HG03139 (cell line): ENCODE measurements at regions not wholly inside any gene's neighbourhood (a gene's known extent, or its start where the extent isn't known, plus 50 kb on each side); places are given as distances from the start of the nearest gene placed in this dataset.
"Not testable (repeated sequence)": the region's sequence is repeated elsewhere in the genome, so short reads cannot be mapped to it uniquely, and the experiment has no call there.

ENCODE experiments used
- ATAC-seq: cut with Tn5 transposase; IDR thresholded peaks from one replicate; pipeline ENCODE4 v1.9.1; 2021; ENCODE audit not compliant: unreplicated experiment

DNA sequence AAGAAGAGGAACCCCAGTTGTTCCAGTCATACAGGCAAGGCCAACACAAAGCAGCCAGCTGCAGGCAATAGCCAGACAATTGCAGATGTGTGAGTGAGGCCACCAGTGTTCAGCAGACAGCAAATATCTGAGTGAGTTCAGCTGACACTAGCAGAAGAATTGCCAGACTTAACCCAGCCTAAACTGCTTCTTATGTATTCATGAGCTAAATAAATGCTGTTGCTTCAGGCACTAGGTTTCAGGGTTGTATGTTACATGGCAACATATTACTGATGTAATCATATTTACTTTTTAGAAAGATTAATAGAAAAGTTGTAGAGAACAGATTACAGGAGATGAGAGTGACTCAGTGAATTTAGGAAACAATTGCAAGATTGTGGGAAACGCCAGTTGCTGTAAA lies 129.8 kb upstream of the CHODL start:
- no peak for ATAC-seq

DNA sequence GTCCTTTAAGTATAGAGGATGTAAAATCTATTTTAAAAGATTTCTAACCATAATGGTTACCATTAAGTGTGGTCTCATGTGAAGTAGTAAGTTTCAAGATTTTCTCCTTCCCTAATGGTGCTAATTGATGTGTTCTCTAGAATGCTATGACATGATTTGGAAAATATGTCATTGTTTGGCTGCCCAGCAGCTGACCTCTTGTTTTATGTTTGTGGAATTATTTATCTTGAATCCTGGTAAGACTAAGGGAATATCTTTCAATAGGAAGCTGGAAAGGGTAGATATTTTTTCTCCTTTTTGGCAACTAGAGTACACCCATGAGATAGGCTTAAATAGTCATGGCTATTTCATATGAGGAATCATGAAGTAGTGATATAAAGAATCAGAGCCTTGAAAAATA lies 139.8 kb upstream of the CHODL start:
- no peak for ATAC-seq

- ATAC-seq, result not testable (repeated sequence)
Measured at GRCh38 chr21:18096413-18096812, 148.2 kb upstream of the CHODL start.

DNA sequence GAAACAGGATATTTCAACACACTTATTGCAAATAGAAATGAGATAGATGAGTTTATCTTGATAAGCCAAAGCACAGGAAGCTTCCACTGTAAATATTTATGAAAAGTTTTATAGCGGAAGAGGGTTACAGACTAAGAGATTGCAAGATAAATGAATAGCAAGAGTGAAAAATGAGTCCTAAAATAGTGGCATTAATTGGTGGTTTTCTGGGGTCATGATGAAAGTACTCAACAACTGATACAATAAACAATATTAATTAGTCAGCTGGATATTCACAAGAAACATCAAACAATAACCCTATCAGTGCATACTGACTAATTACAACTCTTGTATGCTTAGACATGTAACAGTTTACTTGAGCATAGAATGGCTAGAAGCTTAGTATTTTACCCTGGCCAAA lies 154.8 kb upstream of the CHODL start:
- no peak for ATAC-seq

DNA sequence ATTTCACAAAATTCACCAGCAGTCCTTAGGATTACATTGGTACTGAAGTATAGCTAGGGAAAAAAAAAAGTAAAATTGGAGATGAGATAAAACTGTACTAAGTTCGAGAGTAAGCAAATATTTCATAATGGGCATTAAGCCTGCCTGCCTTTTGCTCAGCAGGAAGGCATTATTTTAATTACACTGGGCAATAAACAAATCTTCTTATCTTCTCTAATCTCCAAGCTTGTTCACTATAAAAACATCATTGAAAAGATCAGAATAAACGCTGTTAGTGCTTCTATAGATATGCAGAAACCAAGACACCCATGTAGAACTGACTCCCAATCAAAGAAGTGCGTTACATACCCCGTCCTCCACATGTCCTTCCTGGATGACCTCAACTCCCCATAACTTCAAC lies 174.2 kb upstream of the CHODL start:
- no peak for ATAC-seq

DNA sequence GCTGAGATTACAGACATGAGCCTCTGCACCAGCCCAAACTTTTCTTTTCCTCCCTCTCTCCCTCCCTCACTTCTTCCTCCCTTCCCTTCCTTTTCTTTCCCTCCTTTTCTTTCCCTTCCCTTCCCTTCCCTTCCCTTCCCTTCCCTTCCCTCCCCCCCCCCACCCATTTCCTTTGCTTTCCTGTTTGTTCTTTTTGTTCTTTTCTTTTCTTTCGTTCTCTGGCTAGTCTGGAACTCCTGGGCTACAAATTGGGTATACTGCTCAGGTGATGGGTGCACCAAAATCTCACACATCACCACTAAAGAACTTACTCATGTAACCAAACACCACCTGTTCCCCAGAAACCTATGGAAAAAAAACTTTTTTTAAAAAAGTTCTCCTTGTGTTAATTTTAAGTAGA lies 174.8 kb upstream of the CHODL start:
- ATAC-seq, result no peak

- ATAC-seq, result no peak
Measured at GRCh38 chr21:18060402-18060801, 184.2 kb upstream of the CHODL start.

DNA sequence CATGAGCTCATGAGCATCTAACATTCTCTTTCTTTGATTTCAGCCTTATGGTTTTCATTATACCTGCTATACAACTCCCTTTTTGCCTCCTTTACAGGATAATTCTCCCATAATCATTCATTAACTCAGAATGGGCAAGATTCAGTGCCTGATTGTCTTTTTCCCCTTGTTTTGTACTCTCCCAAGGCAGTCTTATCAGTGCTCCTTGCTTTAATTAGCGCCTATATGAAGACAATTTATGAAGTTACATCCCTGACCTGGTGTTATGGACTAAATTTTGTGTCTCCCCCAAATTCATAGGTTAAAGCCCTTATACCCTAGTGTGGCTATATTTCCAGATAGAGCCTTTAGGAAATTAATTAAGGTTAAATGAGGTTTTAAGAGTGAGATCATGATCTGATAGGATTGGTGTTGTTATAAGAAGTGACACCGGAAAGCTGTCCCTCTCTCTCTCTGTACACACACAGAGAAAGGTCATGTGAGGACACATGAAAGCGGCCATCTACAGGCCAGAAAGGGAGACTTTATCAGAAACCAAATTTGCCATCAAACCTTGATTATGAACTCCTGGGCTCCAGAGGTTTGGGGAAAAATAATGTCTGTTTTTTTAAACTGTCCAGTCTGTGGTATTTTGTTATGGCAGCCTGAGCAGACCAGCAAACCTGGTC lies 185.8 kb upstream of the CHODL start:
- no peak for ATAC-seq

- no peak for ATAC-seq
Measured at GRCh38 chr21:18053151-18053550, 191.5 kb upstream of the CHODL start.

DNA sequence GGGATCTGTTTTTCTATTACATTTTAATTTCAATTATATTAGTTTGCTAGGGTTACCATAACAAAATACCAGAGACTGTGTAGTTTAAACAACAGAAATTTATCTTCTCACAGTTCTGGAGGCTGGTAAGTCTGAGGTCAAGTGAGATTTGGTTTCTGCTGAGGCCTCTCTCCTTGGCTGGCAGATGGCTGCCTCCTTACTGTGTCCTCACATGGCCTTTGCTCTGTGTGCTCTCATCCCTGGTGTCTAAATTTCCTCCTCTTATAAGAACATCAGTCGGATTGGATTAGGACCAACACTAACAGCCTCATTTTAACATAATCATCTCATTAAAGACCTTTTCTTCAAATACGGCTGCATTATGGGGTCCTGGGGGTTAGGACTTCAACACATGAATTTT lies 195.2 kb upstream of the CHODL start:
- no peak for ATAC-seq

GRCh38 chr21:18041012-18041411 lies 203.6 kb upstream of the CHODL start:
- ATAC-seq, result no peak

DNA sequence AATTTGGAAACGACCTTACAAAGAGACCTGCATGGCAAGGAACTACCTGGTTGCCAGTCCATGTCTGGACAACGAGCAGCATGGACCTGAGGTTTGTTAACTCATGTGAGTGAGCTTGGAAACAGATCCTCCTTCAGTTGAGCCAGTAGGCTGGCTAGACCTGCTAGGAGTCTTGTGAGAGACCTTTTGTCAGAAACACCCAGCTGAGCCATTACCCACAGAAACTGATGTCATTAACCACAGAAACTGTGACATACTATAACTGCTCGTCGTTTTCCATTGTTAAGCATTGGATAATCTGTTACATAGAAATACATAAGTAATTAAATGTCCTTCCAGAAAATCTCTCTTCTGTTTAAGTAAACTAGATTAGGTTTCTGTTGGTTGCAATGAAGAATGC lies 211.1 kb upstream of the C21orf91 start:
- ATAC-seq, result no peak

DNA sequence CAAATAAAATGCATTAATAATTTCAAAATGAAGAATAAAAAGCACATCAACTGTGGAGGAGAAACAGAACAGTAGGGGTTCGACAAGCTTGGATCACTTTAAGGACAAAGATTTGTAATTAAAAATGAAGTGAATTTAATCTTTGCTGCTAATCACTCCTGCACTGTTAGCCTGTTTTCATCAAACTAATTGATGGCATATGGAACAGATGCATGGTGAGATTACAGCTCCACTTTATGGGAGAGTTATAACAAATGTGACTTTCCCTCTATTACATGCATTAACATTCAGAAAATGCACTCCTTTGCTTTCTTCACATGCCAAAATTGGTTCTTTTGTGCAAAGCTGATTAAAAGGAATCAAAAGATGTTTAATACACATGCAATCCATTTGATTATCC lies 207.2 kb upstream of the C21orf91 start:
- no peak for ATAC-seq

DNA sequence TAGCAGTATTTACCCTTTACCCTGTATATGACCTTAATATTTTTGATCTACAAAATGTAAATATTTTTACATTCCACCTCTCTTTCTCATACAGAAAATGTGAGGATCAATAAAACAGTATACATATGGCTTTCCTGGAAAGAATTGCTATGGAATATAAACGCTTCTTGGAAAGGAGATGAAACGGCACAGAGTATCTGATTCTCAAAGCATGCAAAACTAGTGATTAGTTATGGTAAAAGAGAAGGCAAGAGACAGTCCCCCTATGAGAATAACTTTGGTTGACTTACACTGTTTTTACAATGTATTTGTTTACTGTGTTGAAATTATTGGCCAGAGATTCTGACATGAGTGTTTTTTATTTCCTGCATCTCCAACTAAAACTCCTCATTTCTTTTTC lies 204.6 kb upstream of the C21orf91 start:
- no peak for ATAC-seq

GRCh38 chr21:18023157-18023556 lies 204.0 kb upstream of the C21orf91 start:
- no peak for ATAC-seq

DNA sequence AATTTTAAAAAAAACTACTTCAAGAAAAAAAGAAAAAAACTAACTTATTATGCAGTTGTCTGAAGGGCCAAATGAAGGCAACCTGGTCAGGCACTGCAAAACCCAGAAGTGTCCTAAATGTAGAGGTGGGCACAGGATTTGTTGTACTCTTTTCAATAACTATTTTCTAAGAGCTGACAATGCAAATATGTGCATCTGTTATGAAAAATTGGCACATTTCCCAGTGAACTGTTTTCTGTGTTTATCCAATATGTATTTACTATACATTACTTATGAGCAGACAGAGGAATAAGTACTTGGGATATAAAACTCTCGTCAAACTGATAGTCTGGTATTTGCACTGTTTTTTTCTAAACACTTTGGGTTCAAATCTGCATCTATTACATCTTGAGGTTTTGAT lies 188.0 kb upstream of the C21orf91 start:
- ATAC-seq, result no peak

DNA sequence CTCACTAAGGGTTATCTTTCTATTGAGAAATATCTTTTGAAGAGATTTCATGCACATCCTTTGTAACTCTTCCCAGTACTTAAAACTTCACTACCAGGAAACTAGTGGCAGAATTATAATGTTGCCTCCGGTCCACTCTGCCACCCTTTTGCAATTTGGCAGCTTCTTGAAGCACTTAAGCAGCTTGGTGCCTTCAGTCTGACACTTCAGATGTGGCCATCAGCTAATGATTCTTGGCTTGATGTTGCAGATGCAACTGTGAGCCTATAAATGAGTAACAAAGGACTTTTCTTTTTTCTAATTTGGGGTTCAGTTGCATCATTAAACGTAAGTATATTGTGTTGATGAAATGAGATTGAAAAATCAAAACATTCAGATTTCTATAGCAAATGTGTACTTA lies 187.5 kb upstream of the C21orf91 start:
- ATAC-seq, result no peak

GRCh38 chr21:18002393-18002792 lies 183.2 kb upstream of the C21orf91 start:
- ATAC-seq, result no peak

- no peak for ATAC-seq
Measured at GRCh38 chr21:18000981-18001686, 182.0 kb upstream of the C21orf91 start.

GRCh38 chr21:17998599-17998998 lies 179.4 kb upstream of the C21orf91 start:
- ATAC-seq, result not testable (repeated sequence)

DNA sequence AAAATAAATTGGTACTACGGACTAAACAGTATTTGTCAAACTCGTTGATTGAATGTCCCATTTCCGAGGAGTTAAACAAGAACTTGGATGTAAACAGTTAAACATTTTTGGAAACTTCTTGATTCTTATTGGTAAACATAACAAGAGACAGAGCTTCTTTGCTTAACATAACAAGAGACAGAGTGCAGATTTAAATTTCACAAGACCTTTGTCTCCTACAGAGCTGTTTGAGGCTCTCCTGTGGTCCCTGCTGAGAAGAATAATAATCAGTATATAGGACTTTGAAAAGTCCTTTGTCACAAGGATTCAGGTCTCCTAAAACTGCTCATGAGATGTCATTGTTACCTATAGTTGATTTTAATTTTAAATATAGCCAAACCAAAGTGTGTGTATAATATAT lies 170.6 kb upstream of the C21orf91 start:
- no peak for ATAC-seq

GRCh38 chr21:17988102-17988437 lies 168.9 kb upstream of the C21orf91 start:
- no peak for ATAC-seq
